ENCODE measurements at regions not wholly inside any gene's neighbourhood (a gene's known extent, or its start where the extent isn't known, plus 50 kb on each side); places are given as distances from the start of the nearest gene placed in this dataset.

- DNase-seq (ENCODE audit: low spot score): no peak
Measured at GRCh38 chr5:88396751-88397281, 128.2 kb upstream of the TMEM161B start.

DNA sequence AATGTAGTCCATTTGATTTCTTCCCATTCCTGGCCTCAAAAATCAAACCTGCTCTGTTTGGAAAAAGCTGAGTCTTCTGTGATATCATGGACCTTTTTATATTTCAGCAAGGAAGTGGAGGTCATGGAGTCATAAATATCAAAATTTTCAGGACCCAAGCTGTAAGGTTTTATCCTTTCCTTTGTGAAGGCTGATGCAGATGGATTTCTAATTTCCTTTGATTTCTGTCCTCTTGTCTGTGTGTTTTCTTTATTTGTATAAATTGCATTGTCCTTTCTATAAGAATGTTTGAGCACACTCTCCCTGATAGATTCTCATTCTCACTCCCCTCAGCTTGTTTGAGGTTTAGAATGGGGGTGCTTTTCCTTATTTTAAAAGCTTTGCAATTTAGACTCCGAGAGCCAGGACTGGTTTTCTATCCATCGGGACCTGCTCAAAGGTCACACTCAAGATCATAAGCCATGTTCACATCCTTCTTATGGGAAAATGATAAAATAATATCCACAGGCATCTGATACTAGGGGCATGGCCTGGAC lies 127.4 kb upstream of the TMEM161B start:
- DNase-seq (ENCODE audit: low spot score): no peak

- no peak for DNase-seq (ENCODE audit: low spot score)
Measured at GRCh38 chr5:88395264-88395663, 126.6 kb upstream of the TMEM161B start.

GRCh38 chr5:88394536-88395175 lies 126.0 kb upstream of the TMEM161B start:
- DNase-seq (ENCODE audit: low spot score): no peak

GRCh38 chr5:88393716-88394535 lies 125.3 kb upstream of the TMEM161B start:
- no peak for DNase-seq (ENCODE audit: low spot score)

DNA sequence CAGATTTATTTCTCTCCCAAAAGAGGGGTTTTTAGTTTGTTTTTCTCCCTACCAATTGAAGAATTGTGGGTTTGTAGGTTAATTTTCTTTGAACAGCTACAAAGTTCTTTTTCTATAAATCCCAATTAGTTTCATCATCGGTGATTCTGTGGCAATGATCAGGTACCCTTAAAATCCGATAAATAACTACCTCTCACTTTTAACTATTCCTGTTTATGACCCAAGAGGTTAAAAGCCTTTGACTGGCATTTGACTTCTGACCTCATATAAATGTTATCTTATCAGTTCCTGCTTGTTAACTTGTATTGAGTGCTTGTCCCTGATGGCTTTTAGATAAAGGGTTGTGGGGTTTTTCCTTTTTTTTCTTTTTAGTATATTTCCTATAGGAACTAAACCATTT lies 124.4 kb upstream of the TMEM161B start:
- DNase-seq (ENCODE audit: low spot score): no peak

DNA sequence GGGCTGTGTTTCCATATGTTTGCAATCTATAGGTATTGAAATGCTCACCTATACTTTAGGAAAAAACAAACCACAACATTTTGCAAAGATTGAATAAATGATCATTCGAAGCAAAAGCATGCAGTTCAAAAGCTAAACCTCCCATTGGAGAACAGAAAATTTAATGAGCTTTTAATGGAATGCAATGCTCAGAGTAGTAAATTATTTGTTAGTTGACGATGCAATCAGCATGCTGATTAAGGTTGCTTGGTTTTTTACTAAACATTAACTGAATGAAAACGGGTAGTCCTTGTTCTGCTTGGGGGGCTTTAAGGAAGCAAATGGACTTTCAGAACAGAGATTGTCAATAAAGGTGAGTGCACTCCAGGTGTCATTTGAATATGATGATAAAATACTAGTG lies 123.3 kb upstream of the TMEM161B start:
- no peak for DNase-seq (ENCODE audit: low spot score)

- no peak for DNase-seq (ENCODE audit: low spot score)
Measured at GRCh38 chr5:88391116-88391515, 122.5 kb upstream of the TMEM161B start.

DNA sequence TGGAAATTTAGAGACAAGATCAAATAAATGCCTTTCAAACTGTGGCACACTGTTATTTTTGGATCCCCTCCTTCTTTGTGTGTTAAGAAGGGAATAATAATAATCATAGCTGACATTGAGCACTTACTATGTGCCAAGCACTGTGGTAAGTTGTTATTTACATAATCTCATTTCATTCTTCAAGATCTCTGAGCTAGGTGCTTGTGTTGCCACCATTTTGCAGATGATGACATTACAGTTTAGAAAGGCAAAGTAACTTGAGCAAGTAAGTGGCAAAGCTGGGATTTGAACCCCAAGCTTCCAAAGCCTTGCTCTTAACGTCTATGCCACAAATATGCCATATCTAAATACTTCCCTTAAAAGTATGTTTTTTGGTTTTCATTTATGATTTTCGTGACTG lies 121.8 kb upstream of the TMEM161B start:
- no peak for DNase-seq (ENCODE audit: low spot score)

GRCh38 chr5:88390096-88390441 lies 121.4 kb upstream of the TMEM161B start:
- DNase-seq (ENCODE audit: low spot score): no peak

DNA sequence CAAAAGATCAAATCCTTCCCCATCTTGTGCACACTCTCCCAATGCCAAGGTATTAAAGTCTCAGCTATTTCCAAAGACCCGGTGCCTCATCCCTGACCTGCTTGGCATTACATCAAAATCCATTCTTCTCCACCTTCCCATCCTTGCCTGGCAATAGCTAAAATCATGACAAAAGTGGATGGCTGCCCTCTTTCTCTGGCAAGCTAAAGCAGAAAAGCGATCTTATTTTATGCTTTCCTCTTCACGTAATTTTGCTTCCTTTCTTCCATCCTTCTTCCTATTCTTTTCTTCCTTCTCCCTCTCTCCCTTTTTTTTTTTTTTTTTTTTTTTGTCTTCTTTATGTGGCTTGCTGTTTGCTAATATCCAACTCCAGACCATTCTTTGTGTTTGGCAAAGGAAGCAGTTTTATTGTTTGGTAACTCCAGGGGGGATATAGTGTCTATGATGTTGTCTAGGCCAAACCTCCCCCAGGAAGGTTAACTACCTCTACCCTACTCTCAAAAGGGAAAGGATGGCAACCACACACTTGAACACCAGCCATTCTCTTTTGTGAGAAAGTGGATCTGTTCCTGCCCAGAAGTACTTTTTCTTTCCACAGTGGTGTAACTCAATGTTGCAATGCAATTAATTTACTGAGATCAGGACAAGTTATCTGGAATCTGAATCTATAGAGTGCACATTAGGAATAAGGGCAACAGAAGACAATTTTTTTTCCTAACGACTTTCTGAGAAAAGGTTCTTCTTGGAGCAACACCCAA lies 120.9 kb upstream of the TMEM161B start:
- DNase-seq (ENCODE audit: low spot score): no peak

- no peak for DNase-seq (ENCODE audit: low spot score)
Measured at GRCh38 chr5:88388476-88389337, 120.1 kb upstream of the TMEM161B start.

DNA sequence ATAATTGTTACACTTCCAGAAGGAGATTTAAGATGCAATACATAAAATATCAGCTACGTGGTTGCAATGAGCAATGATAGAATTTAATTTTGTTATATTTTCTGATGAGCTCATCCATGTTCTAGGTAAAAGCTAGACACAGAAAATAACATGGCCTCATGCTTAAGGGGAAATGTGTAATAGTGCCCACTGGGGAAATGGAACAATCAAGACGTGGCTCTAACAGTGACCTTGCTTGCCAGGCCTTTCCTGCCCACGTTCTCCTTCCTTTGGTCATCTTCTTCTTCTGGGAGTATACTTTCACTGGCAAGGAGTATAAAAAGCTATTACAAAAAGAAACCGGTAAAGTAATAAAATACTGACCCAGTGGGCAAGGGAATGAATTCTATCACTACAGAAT lies 116.2 kb upstream of the TMEM161B start:
- DNase-seq (ENCODE audit: low spot score): no peak

- DNase-seq (ENCODE audit: low spot score): no peak
Measured at GRCh38 chr5:88380332-88380731, 111.7 kb upstream of the TMEM161B start.

- no peak for DNase-seq (ENCODE audit: low spot score)
Measured at GRCh38 chr5:88377705-88378656, 109.3 kb upstream of the TMEM161B start.

GRCh38 chr5:88377240-88377639 lies 108.6 kb upstream of the TMEM161B start:
- DNase-seq (ENCODE audit: low spot score): no peak

- no peak for DNase-seq (ENCODE audit: low spot score)
Measured at GRCh38 chr5:88376728-88377127, 108.1 kb upstream of the TMEM161B start.

GRCh38 chr5:88374391-88374790 lies 105.7 kb upstream of the TMEM161B start:
- DNase-seq (ENCODE audit: low spot score): no peak

- DNase-seq (ENCODE audit: low spot score): no peak
Measured at GRCh38 chr5:88370824-88371223, 102.2 kb upstream of the TMEM161B start.

GRCh38 chr5:88368201-88368600 lies 99.6 kb upstream of the TMEM161B start:
- DNase-seq (ENCODE audit: low spot score): no peak
